ENCODE measurements at regions not wholly inside any gene's neighbourhood (a gene's known extent, or its start where the extent isn't known, plus 50 kb on each side); places are given as distances from the start of the nearest gene placed in this dataset.

DNA sequence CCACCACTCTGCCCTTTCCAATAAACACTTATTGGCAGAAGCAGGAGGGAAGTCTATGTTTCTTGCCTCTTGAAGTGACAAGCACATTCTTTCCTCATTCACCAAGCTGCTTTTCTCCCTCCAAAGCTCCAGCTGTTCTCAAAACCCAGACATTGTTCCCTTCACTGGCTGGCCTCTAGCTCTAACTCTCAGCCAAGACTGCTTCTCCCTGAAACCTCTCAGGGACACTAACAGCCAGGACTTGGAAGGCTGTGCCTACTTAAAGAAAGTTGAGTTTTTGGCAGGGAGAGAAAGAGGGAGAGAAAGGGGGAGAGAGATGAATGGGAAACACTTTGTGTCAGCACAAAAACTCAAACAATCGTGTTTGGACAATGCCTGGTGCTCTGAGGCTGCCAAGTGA lies 99.5 kb downstream of the COX18 start:
- TF ChIP-seq, protein P1, sequence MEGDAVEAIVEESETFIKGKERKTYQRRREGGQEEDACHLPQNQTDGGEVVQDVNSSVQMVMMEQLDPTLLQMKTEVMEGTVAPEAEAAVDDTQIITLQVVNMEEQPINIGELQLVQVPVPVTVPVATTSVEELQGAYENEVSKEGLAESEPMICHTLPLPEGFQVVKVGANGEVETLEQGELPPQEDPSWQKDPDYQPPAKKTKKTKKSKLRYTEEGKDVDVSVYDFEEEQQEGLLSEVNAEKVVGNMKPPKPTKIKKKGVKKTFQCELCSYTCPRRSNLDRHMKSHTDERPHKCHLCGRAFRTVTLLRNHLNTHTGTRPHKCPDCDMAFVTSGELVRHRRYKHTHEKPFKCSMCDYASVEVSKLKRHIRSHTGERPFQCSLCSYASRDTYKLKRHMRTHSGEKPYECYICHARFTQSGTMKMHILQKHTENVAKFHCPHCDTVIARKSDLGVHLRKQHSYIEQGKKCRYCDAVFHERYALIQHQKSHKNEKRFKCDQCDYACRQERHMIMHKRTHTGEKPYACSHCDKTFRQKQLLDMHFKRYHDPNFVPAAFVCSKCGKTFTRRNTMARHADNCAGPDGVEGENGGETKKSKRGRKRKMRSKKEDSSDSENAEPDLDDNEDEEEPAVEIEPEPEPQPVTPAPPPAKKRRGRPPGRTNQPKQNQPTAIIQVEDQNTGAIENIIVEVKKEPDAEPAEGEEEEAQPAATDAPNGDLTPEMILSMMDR (conservative IDR thresholded peaks at IDR 0.05), result no peak
- no peak for TF ChIP-seq EZH2 (IDR thresholded peaks at IDR 0.05; ENCODE audit: low read depth)
